GM18505 (cell line): ENCODE measurements at regions not wholly inside any gene's neighbourhood (a gene's known extent, or its start where the extent isn't known, plus 50 kb on each side); places are given as distances from the start of the nearest gene placed in this dataset.
"Not testable (repeated sequence)": the region's sequence is repeated elsewhere in the genome, so short reads cannot be mapped to it uniquely, and the experiment has no call there.

Experiments
- ATAC-seq: cut with Tn5 transposase; IDR thresholded peaks from one replicate; pipeline ENCODE4 v1.9.1; 2021; ENCODE audit not compliant: unreplicated experiment
- POLR2A ChIP-seq: IDR thresholded peaks from 4 replicates; pipeline ENCODE4 v1.6.1; 2011; ENCODE audit warnings: borderline replicate concordance; ENCODE audit not compliant: insufficient read depth, insufficient read length; ENCODE audit errors: extremely low read depth

DNA sequence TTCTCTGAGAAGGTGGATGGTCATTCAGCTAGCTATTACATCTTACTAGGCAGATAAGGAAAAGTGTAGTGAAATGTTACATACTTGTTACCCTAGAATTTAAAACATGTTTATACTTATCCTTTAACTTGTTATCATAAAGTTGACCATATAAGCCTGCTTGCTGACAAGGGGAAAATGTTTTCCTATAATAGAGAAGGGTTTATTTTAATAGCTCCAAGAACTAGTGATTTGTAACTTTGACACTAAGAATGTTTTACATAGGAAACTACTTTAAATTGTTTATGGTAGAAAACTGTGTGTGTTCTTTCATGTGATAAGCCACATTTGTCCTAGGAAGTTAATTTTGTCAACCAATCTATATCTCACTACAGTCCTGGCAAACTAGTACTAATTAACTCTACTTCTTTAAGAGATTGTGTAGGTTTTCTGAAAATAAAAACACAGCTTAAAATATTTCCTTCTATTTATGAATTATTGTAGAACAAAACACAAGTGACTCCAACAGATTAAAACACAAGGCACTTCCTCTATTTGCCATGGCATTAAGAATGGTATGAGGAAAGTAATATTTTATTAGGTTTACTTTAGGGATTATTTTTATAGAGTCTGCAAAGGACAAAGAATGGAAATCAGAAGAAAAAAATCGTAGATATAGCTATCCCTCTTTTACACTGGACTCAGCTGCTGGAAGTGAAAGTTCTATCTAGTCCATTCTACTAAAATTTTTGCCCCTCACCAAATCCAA lies 233.3 kb upstream of the NBEA start:
- TF ChIP-seq POLR2A, result no peak
- no peak for ATAC-seq

DNA sequence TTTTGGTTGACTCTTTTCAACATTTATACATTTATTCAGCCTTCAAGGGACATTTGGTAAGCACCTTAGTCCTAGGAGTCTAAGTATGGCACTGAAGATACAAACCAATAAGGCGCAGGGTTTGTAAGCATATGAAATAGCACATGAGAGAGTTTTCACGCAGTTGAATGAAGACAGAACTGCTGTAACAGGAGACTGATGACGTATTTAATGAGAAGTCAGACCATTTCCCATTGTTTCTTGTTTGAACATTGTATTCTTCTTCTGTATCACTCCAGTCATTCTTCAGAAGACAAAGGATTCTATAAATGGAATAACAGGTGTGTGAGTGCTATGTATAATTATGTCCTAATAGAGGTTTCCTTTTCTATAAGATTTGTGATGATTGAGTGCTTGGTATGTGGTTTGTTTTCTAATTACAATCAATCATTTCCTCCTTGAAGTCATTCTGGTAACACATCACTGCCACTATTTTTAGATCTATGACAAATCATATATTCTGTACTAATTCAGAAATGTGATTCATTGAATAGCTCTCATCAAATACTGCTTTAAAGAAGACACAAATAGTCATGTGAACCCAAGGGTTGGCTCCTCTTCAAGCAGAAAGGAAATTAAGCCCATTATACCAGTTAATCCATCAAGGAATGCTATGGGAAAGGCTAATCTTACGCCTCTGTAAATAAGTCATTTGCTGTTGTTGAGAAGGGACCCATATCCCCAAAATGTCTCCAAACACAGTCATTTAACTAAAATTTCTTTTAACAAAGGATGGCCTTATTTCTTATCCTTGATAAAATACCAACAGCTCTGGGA lies 222.8 kb upstream of the NBEA start:
- no peak for TF ChIP-seq POLR2A
- ATAC-seq, result no peak

- no peak for TF ChIP-seq POLR2A
- ATAC-seq, result no peak
These were observed 221.5 kb upstream of the NBEA start for GRCh38 chr13:34720618-34721017.

DNA sequence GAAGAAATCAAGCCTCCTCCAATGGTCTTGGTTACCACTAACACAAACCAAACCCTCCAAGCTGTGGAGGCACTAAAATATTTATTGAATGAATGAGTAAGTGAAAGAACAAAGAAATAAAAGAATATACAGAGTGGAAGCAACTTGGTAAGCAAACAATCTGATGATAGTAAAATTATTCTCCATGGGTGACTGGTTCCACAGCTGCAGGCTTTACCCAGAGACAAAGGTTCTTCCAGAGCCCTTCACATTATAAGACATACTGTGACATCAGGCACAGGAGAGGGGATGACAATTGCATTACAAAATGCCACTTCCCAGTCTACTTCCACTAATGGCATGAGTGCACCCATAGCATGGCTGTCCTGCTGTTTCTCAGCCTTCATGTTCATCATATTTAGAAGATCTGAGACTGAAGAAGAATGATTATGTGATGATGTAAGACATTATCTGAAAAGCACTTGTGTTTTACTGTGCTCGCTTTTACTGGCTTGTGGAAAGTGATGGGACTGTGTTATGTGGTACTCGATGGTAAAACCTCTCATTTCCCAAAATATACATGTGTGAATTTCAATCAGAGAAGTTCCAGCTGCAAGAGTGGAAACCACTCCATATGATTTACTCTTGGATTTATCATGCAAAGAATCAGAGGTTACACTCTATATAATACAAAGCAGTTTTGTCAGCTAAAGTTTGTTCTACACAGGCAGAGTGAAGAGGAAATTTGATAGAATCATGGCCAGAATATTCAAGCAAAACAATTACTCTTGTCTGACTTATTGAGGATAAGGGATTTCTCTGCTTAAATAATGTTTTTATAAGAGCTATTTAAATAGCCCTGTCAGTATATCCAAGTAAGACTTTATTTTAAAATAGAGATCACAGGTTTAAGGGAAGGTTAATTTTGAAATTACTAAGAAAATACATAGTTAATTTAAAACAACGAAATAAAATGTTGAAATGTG lies 220.2 kb upstream of the NBEA start:
- no peak for ATAC-seq
- TF ChIP-seq POLR2A, result no peak

- no peak for TF ChIP-seq POLR2A
- no peak for ATAC-seq
These were observed 219.1 kb upstream of the NBEA start for GRCh38 chr13:34722922-34723321.

- no peak for TF ChIP-seq POLR2A
- ATAC-seq, result no peak
These were observed 211.1 kb upstream of the NBEA start for GRCh38 chr13:34730961-34731360.

DNA sequence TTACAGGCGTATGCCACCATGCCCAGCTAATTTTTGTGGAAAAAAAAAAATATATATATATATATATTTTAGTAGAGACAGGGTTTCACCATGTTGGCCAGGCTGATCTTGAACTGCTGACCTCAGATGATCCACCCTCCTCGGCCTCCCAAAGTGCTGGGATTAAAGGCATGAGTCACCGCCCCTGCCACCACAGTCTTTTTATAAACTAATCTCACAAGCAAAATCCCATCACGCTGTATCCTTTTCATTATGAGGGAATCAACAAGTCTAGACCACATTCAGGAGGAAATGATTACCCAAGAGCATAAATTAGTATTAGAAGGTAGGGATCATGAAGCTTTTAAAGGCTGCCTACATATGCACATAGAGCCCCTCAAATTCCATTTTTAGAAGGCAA lies 210.6 kb upstream of the NBEA start:
- no peak for ATAC-seq
- no peak for TF ChIP-seq POLR2A

GRCh38 chr13:34733721-34734120 lies 208.3 kb upstream of the NBEA start:
- no peak for ATAC-seq
- no peak for TF ChIP-seq POLR2A

DNA sequence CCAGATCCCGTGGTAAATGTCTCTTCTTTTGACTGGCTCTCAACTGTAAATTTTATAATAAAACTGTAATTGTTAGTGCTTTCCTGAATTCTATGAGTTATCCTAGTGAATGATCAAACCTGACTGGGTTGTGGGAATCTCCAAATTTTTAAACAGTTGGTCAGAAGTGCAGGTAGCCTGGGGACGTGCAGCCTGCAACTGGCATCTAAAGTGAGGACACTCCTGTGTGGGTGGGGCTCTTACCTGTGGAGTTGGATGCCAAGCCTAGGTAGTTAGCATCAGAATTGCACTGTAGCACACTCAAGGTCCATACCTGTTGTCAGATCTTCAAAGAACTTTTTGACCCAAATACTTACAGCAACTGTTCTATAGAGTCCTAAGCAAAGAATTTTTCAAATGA lies 207.1 kb upstream of the NBEA start:
- TF ChIP-seq POLR2A, result no peak
- no peak for ATAC-seq

DNA sequence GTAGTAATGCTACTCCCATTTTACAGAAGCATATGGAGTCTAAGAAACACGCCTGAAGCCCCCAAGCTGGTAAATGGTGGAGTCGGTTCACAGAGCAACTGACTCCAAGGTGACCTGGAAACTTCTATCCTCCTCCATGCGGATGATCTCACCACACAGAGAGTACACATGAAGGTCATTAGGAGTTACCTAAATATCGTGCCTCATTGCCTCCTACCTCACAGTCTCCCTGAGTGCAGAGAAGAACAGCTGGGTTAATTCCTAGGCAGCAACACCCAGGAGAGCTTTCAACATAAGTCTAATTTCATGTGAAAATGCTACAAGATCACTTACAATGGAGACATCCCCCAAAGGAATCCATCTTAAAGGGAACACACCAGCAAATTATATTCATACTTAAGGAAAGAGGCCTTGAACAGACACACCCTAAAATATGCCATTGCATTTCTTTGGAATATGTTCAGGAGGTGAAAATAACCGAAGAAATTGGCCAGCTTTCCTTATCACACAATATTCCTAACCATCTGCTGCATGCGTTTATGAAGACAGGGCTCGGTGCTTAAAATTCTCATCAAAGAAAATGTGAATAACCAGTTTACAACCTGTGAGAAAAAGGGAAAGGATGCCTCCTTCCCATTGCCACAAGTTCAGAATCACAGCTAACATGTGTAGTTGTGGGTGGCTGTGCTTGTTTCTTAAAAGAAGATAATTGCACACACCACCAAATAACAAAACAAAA lies 203.6 kb upstream of the NBEA start:
- TF ChIP-seq POLR2A, result no peak
- ATAC-seq, result no peak

- not testable (repeated sequence) for ATAC-seq
These were observed 195.0 kb upstream of the NBEA start for GRCh38 chr13:34747056-34747455.

GRCh38 chr13:34747507-34747906 lies 194.6 kb upstream of the NBEA start:
- ATAC-seq, result no peak
- no peak for TF ChIP-seq POLR2A

GRCh38 chr13:34748073-34748472 lies 194.0 kb upstream of the NBEA start:
- TF ChIP-seq POLR2A, result no peak
- ATAC-seq, result no peak
